Calu3 (cell line): ENCODE measurements at regions not wholly inside any gene's neighbourhood (a gene's known extent, or its start where the extent isn't known, plus 50 kb on each side); places are given as distances from the start of the nearest gene placed in this dataset.

Experiments
- BruUV-seq: library from RNA; stranded (reverse); fragments of 400-500 nt; replicated peaks from 2 replicates; lab custom pipeline; 2021; lab: Mats Ljungman, UMichigan
- CTCF ChIA-PET: fragments of 300-600 bp; sonication (Branson Sonifier 250); formaldehyde crosslinking; loops from one replicate; lab custom pipeline; 2022; ENCODE audit warnings: antibody characterized with exemption; lab: Charles Lee
- DNase-seq: peaks from one replicate; pipeline ENCODE4 v3.0.0; 2022
- H3K27ac Mint-ChIP-seq: one replicate; pipeline ENCODE4 v1.8.0; 2022; ENCODE audit warnings: mixed read lengths; ENCODE audit not compliant: unreplicated experiment
- H3K27me3 Mint-ChIP-seq: one replicate; pipeline ENCODE4 v1.8.0; 2022; ENCODE audit warnings: mixed read lengths; ENCODE audit not compliant: unreplicated experiment
- H3K36me3 Mint-ChIP-seq: one replicate; pipeline ENCODE4 v1.8.0; 2022; ENCODE audit warnings: mild to moderate bottlenecking, moderate library complexity, mixed read lengths; ENCODE audit not compliant: insufficient read depth, unreplicated experiment
- H3K4me1 Mint-ChIP-seq: one replicate; pipeline ENCODE4 v1.8.0; 2022; ENCODE audit warnings: mild to moderate bottlenecking, low read depth, mixed read lengths; ENCODE audit not compliant: unreplicated experiment
- H3K4me3 Mint-ChIP-seq: one replicate; pipeline ENCODE4 v1.8.0; 2022; ENCODE audit warnings: mild to moderate bottlenecking, low read depth, moderate library complexity, mixed read lengths; ENCODE audit not compliant: unreplicated experiment
- H3K9me3 Mint-ChIP-seq: one replicate; pipeline ENCODE4 v1.8.0; 2022; ENCODE audit warnings: low read depth, mixed read lengths; ENCODE audit not compliant: unreplicated experiment
- CTCF ChIP-seq: fragments of 200-600 bp; IDR thresholded peaks from one replicate; pipeline ENCODE4 v1.8.0; 2022; ENCODE audit warnings: antibody characterized with exemption; ENCODE audit not compliant: unreplicated experiment
- intact Hi-C: fragments of 100-400 bp; cut with micrococcal nuclease; formaldehyde crosslinking; loops from one replicate; pipeline ENCODE4 v1.10.0; 2022; ENCODE audit not compliant: unreplicated experiment

GRCh38 chr3:18076301-18076700 lies 333.9 kb upstream of the TBC1D5 start:
- CTCF ChIA-PET: no interaction called here
- H3K4me1 Mint-ChIP-seq: peaks cover 12% of the 10 kb centered on the region
- H3K27ac Mint-ChIP-seq: no peak overlapping the region

GRCh38 chr3:18075799-18076198 lies 333.4 kb upstream of the TBC1D5 start:
- no TSS peak for BruUV-seq
- H3K27me3 Mint-ChIP-seq: no peaks in the 10 kb centered on the region
- H3K9me3 Mint-ChIP-seq: no peaks in the 10 kb centered on the region
- CTCF ChIA-PET: no interaction called here
- no peak overlapping the region for H3K27ac Mint-ChIP-seq
- H3K4me1 Mint-ChIP-seq: peaks cover 12% of the 10 kb centered on the region
- H3K4me3 Mint-ChIP-seq: no peak overlapping the region
- no peak for TF ChIP-seq CTCF
- no peak for DNase-seq
- intact Hi-C loops: no loop called here
- H3K36me3 Mint-ChIP-seq: no peaks in the 10 kb centered on the region

More at GRCh38 chr3:18076301-18076700, 333.9 kb upstream of the TBC1D5 start:
- H3K4me3 Mint-ChIP-seq: no peak overlapping the region
- no peaks in the 10 kb centered on the region for H3K36me3 Mint-ChIP-seq
- no peak for TF ChIP-seq CTCF
- no peaks in the 10 kb centered on the region for H3K9me3 Mint-ChIP-seq
- no TSS peak for BruUV-seq
- no peak for DNase-seq
- no peaks in the 10 kb centered on the region for H3K27me3 Mint-ChIP-seq
- intact Hi-C loops: no loop called here

GRCh38 chr3:18071833-18072232 lies 329.4 kb upstream of the TBC1D5 start:
- no TSS peak for BruUV-seq
- intact Hi-C loops: no loop called here
- no peaks in the 10 kb centered on the region for H3K27me3 Mint-ChIP-seq
- no peaks in the 10 kb centered on the region for H3K36me3 Mint-ChIP-seq
- CTCF ChIA-PET: no interaction called here
- no peak for DNase-seq
- no peak for TF ChIP-seq CTCF
- no peak overlapping the region for H3K4me3 Mint-ChIP-seq
- H3K9me3 Mint-ChIP-seq: no peaks in the 10 kb centered on the region
- no peak overlapping the region for H3K27ac Mint-ChIP-seq
- no peaks in the 10 kb centered on the region for H3K4me1 Mint-ChIP-seq

GRCh38 chr3:18070944-18071343 lies 328.5 kb upstream of the TBC1D5 start:
- CTCF ChIA-PET: no interaction called here
- Mint-ChIP-seq H3K9me3 (no peaks in the 10 kb centered on the region), H3K4me1 (no peaks in the 10 kb centered on the region), H3K4me3 (no peak overlapping the region), H3K36me3 (no peaks in the 10 kb centered on the region), H3K27ac (no peak overlapping the region), H3K27me3 (no peaks in the 10 kb centered on the region)
- no peak for DNase-seq
- TF ChIP-seq CTCF: no peak
- intact Hi-C loops: no loop called here
- no TSS peak for BruUV-seq
